NCI-H2196 (cell line): ENCODE measurements at regions not wholly inside any gene's neighbourhood (a gene's known extent, or its start where the extent isn't known, plus 50 kb on each side); places are given as distances from the start of the nearest gene placed in this dataset.

ENCODE experiments used
- DNase-seq: peaks from one replicate; lab custom pipeline; 2025; ENCODE audit not compliant: unreplicated experiment; lab: John Stamatoyannopoulos, UW

DNA sequence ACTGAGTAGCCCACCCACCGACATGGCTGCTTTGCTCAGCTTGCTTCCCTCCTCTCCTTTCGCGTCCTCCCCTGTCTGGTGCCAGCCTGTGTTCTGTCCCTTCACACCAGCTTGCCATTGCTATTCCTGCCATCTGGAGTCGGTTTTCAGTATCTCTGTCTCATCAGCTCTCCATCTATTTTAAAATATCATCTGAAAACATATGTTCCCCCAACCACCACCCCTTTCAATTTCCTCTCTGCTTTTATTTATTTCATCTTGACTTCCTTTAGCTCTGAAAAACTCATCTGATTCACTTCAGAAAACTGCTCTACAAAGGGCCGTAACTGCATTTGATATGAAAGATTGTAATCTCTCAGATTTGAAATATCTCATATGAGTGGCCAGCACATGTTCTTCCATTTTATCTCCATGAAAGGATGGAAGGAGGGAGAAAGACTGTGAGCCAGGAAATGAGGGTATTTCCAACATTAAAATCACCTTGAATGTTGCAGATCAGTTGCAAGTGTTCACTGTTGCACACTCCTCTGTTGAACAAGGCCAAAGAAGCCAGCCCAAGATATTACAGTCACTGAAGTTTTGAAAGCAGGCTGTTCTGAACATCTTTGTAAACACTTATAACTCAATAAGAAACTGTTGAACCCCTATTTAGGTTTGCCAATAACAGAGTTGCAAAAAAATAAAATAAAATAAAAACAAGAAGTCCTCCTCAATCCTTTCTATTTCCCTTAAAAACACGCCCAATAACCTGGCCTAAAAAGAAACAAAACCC lies 202.4 kb upstream of the NEBL start:
- DNase-seq = no peak

DNA sequence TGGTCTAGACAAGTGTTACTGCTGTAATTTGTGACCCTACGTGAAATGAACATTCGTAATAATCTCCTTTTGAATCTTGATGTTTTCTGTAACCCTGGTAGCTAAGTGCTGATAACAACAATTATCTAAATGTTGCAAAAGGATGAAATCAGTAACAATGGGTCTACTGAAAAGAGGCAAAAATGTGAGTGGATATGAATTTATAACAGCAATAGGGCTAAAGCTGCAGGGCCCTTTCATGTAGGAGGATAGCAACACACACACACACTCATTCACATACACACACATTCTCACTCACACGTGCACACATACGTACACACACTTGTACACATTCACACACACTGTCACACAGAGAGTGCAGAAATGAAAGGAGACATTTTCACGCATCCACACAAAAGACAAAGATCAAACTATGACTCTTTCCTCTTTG lies 200.8 kb upstream of the NEBL start:
- DNase-seq = no peak

DNA sequence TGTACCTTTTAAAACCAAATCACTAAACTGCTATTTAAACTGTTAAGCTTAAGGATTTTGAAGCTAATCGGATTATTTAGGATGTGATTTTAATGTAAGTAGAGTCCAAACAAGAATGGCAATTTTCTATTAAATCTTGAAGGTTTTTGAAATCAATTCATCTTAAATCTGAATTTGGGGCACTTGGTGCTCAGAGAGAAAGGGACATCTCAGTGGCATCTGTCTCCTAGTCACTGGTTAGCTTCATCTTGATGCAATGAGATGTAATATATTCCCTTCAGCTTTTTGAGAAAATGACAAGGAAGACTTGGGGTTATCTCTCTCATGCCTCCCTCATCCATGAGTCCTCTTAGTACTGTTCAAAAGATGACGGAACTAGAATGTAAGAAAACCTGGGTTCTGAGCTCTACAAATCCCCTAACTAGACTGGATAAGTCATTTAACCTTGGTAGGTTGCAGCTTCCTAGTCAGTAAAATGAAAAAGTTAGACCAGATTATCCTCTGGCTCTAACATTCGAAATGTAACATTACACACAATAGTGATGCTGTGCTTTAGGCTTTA lies 198.5 kb upstream of the NEBL start:
- DNase-seq = no peak

DNA sequence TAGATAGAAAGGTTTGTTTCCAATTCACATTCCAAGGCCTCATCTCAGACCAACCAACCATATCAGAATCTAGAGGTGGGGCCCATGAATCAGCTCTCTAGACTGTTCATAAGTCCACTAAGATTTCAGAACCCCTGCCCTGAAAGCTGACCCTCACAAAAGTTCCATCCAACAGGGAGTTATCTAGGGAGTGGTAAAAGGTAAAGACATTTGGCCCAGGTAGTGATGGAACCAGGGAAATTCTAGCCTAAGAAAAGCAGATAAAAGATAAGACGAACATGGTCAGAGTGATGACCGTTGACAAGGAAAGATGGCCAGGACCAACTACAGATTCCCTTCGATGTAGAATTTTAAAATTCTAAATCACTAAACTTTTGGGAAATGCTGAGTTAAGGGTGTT lies 198.0 kb upstream of the NEBL start:
- DNase-seq = no peak

DNA sequence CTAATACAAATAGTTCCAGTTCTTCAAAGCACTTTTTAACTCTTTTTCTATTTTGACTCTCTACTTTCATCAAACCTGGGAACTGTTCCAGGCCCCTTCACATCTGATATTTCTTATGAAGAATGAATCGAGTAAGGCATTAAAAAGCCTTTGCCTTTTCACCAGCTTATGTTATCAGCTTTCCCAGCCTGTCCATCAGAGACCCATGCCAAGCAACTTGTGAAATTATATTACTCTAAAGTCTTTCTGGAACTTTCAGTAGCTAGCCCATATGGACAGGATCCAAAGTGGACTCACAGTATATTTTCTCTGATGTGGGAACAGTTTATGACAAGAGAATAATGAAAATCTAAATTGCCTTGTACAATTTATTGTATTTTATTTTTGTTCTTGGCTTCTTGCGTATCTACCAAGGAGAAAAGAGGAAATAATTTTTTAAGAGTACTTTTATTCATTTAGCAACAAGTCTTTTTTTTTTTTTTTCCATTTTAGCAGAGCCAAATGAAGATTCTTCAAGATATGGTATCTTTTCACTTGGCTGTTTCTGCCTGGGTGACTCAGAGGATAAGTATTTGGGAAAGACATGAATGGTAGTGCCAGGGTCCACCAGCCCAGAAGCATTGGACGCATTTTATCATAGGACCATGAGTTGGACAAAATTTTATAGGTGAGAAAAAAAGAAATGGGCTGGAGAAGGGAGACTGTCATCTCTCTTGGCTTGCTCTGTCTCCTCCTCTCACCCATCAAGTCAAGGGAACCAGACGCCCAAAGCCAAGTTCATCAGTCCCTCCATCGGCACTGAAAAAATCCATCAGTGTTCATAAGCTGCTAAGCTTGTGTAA lies 195.8 kb upstream of the NEBL start:
- DNase-seq = no peak

DNA sequence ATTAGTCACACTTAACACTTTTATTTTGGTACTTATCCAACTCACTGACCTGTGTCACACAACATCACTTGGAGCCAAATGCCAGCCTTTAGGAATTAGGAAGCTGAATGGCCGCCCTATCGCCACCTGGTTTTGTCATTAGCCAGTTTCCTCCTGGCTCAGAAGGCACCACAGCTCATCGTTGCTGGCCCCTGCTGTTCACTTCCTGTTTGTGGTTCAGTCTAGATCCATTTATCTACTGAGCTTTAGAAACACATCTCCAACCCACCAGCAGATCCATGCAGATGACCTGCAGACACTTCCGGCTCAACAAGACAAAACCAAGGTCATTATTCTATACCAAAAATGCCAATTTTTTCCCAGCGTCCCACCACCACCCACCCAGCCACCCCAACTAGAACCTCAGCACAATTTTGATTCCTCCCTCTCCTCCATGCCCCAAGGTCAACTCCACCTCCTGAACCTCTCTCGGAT lies 193.5 kb upstream of the NEBL start:
- DNase-seq = no peak

DNA sequence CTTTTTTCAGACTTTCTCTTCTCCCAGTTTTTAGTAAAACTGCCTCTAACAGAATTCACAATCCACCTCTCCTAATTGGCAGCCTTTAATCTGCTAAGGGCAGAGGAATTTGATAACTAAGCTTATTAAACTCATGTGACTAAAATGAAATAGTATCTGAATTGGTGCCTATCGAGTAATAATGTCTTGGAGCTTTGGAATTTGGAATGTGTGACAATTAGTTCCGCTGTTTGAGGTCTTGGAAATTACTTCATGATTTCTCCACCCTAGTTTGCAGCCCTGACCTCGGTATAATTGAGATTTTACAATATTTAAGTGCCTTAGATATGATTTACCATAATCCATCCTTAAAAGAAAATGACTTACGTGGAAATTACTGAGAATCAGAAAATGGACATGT lies 190.4 kb upstream of the NEBL start:
- no peak for DNase-seq

DNA sequence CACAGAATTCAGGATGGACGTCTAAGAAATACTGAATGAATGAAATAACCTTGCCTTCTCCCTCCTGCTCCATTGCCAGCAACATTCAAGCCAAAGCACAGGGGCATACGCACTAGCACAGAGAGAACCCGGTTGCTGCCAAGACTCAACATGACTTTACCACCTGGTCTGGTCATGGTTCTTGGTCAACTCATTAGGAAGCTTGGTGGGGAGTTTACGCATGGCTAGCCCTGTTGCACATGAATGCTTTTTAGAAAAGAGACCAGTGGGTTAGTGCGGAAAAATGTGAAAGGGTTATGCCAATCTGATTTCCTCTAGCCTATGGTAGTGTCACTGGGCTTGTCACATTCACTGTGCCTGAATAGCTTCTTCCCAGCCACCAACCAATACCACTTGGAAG lies 187.6 kb upstream of the NEBL start:
- no peak for DNase-seq

DNA sequence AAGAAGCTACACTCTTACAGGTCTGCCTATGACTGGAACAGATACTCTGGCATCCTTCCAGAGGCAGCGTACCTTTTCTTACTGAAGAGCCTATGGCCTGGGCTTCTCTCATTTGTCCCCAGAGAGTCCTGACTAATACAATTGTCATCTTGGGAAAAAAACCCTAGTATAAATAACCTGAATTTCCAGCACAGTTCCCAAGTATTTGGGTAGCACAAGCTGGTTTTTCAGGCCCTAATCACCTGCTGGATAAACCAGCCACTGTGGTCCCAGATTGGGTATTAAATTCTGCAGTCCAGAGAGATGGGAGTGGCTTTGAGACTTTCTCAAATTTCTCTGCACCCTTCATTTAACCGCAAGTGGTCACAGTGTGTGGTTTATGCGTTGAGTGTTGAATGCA lies 186.8 kb upstream of the NEBL start:
- DNase-seq = no peak

DNA sequence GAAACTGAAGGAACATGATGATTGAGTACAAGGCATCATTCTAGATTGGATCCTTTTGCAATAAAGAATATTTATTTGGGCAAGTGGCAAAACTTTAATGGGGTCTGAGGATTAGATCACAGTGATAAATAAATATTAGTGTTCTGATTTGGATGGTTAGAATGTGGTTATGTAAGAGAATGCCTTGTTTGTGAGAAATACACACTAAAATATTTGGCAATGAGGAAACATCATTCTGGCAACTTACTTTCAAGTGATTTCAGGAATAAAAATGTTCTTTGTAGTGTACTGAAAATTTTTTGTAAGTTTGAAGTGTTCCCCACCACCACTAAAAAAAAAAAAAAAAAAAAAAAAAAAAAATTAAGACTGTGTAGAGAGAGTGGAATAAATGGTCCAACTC lies 185.1 kb upstream of the NEBL start:
- no peak for DNase-seq

DNA sequence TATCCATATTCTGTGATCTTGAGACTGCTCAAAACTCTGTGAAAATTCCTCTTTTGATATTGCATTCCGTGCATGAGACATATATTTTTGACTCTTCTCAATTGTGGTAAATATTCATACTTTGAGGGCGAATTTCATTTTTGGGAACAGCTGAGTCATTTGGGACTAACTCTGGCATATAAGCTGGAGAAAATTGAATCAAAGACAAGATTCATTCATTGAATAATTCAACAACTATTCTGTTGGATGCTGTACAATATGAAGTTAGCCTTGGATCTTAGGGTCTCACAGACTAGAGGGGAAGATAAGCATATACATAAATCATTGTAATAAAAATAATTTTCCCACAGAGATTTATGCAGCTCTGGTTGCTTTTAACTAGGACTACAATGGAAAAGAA lies 183.2 kb upstream of the NEBL start:
- no peak for DNase-seq

DNA sequence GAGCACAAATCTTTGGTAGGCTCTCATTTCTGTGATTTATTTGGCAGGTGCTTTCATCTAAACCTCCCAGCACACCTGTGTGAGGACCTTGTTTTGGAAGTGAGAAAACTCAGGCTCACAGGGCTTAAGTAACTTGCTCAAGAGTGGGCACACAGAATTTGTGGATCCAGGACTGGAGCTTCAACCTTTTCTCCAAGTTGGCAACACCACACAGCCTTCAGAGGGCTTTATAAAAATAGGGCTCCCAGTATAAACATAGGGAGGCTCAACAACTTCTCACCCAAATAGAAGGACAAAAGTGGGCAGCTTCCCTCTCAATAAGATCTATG lies 182.2 kb upstream of the NEBL start:
- no peak for DNase-seq

DNA sequence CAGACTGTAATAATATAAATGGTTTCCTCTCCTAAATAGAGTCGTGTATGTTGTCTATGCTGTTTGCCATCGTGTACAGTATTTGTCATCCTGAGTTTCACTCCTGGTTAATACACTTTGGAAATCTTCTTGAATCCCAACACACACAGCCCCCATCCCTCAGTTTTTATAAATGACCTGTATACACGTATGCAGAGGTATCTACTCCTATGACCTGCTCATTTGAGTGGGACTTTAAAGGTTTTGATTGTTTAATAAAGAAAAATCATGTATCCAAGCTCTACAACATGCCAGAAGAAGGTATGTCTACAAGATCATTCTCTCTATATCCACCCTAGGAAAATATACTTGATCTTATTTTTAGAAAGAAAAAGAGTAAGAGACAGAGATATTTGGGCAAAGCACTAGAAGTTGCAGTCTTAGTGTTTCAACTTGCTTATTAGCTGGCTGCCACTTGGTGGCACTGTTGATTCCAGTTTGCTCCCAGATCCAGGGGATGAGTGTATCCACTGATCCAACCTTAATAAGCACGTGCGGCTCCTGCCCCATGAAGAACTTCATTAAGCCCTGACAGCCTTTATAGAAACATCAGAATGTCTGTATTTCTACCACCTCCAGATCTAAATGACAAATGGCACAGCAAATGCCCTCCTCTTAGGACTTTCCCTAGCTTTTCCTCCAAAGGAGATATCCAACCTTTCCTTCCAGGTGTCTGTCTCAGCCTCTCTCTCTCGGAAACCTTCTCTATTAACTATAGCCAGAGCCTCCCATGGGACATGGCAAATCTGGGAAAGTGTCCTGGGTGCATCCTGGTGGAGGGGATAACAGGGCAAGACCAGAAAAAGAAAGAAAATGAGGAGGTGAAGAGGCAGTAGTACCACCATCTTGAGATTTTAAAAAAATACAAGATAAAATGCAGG lies 181.6 kb upstream of the NEBL start:
- DNase-seq = peak; percentile 51

DNA sequence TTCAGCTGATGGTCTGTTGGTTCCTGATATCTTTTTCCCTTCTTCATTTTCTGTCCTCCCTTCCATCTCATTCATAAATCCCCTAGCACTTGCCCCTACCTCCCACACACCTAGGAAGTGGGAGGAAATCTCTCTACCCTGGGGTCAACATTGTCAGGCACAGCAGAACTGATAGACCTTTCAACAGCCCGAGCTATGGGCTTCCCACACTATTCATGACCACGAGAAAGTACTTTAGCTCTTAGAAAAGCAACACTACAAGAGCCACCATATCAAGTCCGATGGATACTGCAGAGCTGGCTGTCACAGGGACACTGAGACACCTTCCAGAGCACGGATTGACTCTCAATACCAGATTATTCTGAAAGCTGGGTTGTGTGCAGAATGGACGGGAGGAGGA lies 180.6 kb upstream of the NEBL start:
- DNase-seq = no peak

DNA sequence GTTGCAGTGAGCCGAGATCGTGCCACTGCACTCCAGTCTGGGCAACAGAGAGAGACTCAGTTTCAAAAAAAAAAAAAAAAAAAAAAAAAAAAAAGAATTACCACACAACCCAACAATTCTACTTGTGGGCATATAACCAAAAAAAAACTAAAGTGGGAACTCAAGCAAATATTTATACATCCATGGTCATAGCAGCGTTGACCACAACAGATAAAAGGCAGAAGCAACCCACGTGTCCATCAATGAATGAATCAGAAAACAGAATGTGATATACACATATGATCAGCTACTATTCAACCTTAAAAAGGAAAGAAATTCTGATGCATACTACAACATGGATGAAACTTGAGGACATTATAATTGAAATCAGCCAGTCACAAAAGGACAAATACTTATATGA lies 179.3 kb upstream of the NEBL start:
- DNase-seq = no peak

DNA sequence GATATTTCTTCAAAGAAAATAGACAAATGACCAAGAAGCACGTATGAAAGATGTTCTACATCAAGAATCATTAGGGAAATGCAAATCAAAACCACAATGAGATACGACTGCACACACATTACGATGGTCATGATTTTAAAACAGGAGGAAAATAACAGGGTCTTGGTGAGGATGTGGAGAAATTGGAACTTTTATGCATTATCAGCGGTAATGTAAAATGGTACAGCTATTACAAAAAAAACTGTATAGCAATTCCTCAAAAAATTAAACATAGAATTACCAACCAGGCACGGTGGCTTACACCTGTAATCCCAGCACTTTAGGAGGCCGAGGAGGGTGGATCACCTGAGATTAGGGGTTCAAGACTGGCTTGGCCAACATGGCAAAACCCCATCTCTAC lies 178.8 kb upstream of the NEBL start:
- DNase-seq = no peak

DNA sequence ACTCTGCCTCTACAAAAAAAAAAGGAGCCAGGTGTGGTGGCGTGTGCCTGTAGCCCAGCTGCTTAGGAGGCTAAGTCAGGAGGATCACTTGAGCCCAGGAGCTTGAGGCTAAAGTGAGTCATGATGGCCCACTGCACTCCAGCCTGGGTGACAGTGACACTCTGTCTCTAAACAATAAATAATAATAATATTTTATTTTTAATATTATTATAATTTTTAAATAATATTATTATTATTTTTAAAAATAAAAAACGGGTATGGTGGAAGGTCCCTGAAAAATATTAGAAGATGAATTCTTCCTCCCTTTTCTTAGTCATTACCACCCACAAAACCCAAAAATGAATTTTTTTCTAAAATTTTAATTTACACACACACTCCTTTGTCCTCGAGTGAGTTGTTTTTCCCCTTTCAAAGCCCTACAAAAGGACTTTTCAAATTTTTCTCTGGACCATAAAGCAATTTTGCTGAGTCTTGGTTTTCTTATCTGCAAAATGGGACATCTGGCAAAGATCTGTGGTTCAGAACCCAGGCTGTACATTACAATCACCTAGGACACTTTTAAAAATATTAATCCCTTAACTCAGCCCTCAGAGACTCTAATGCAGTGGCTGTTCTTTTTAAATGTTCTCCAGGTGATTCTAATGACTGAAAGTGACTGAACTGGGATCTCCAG lies 174.0 kb upstream of the NEBL start:
- DNase-seq = no peak

DNA sequence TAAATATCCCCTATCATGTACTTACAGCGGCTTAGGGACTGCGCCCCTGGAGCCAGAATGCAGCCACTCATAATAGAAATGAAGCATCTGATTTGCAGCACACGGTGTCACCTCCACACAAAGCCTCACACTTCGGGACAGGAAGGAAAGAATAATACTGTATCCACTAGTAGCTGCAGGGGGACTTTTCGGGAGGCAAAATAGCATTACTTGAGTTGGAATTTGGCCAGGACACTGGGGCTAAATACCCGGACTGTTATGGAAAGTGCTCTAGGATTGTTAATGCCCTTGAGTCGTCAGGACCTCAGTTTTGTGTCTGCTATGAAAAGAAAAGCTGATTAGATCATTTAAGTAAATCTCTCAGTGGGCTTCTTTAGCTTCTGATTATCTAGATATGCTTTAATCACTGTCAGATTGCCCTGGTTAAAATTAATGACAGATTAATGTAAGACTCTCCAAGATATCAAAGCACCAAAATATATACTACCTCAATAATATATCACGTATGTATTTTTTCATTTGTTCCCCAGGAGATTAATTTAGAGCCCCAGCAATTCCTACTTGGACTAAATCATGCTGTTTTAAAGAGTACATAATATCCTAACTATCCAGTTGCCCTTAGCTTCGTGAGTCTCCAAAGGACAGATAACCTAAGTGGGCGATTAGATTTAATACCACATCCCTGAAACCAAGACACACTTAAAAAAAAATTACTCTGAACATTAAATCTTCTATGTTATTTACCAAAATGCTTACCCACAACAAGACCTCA lies 173.0 kb upstream of the NEBL start:
- DNase-seq = no peak

DNA sequence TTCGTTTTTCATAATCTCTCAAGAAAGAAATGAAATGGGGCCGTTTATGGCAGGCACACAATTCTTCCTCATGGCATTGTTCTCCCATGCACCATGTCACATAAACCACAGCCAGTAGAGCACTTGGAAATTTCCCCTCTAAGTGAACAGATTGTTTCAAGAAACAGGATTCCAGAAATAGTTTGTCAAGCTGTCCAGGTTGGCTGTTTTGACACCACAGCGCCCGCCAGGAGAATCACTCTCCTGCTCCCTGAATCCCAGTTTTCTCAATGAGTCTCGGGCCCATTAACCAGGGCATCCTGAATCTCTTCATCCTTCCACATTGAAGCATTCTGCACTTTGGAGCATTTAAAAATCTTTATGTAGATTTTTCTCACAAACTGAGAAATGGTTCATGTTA lies 172.2 kb upstream of the NEBL start:
- DNase-seq = no peak
